ENCODE measurements at regions not wholly inside any gene's neighbourhood (a gene's known extent, or its start where the extent isn't known, plus 50 kb on each side); places are given as distances from the start of the nearest gene placed in this dataset.

GRCh38 chr2:174664084-174664759 is 66.6 kb upstream of the WIPF1 start:
- Histone ChIP-seq H3K4me1 (peaks cover 4 to 78% (median 52%) of the 10 kb centered on the region in 9 donors), H3K27ac (peak overlapping the region in 3 of 10 donors; percentile 29 to 66 (median 35)), H3K36me3 (no peaks in the 10 kb centered on the region), H3K4me3 (no peak overlapping the region), H3K27me3 (no peaks in the 10 kb centered on the region), H3K9me3 (no peaks in the 10 kb centered on the region)
- ATAC-seq = peak in 1 of 8 donors; percentile 3
- intact Hi-C loops (cut with DNase I) = no loop called here
- WGBS, 2 donors = 82 to 95% methylated on average over 7 of the region's 7 CpGs
- peak in 1 of 2 donors; percentile 17 for DNase-seq
- TF ChIP-seq, protein P1, sequence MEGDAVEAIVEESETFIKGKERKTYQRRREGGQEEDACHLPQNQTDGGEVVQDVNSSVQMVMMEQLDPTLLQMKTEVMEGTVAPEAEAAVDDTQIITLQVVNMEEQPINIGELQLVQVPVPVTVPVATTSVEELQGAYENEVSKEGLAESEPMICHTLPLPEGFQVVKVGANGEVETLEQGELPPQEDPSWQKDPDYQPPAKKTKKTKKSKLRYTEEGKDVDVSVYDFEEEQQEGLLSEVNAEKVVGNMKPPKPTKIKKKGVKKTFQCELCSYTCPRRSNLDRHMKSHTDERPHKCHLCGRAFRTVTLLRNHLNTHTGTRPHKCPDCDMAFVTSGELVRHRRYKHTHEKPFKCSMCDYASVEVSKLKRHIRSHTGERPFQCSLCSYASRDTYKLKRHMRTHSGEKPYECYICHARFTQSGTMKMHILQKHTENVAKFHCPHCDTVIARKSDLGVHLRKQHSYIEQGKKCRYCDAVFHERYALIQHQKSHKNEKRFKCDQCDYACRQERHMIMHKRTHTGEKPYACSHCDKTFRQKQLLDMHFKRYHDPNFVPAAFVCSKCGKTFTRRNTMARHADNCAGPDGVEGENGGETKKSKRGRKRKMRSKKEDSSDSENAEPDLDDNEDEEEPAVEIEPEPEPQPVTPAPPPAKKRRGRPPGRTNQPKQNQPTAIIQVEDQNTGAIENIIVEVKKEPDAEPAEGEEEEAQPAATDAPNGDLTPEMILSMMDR (IDR thresholded peaks at IDR 0.05) = no peak

DNA sequence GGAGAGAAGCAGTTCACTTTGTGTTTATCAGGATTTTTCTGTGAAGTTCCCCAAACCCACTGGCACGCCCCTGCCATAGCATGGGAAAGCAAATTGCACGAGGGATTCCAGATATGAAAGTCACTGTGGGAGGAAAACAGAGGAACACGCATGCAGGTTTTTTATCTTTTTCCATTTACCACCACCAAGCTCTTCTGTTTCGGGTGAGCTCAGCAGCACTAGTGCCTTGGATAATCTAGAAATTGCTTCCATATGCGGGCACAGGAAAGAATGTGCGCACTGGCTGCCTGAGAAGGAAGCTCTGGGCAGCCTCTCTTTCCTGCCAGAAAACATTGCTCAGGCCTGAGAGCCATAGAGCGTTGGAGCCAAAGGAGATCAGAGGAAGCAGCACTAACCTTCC is 65.9 kb upstream of the WIPF1 start:
- ATAC-seq = peak in 6 of 8 donors; percentile 15 to 47 (median 19)
- H3K4me3 ChIP-seq = no peak overlapping the region
- intact Hi-C loops (cut with DNase I) = no loop called here
- no peak for DNase-seq
- no peaks in the 10 kb centered on the region for H3K9me3 ChIP-seq
- peak overlapping the region in 4 of 10 donors; percentile 35 to 66 (median 42) for H3K27ac ChIP-seq
- TF ChIP-seq, protein P1 (IDR thresholded peaks at IDR 0.05) = no peak
- peaks cover 4 to 78% (median 46%) of the 10 kb centered on the region in 9 donors for H3K4me1 ChIP-seq
- WGBS, 2 donors = 63 to 72% methylated on average over 7 of the region's 7 CpGs
- H3K36me3 ChIP-seq = no peaks in the 10 kb centered on the region
- no peaks in the 10 kb centered on the region for H3K27me3 ChIP-seq

GRCh38 chr2:174662859-174663258 is 65.3 kb upstream of the WIPF1 start:
- no peak for DNase-seq
- Histone ChIP-seq H3K9me3 (no peaks in the 10 kb centered on the region), H3K27ac (peak overlapping the region in 4 of 10 donors; percentile 29 to 66 (median 42)), H3K4me3 (no peak overlapping the region), H3K4me1 (peaks cover 4 to 71% (median 39%) of the 10 kb centered on the region in 9 donors), H3K27me3 (no peaks in the 10 kb centered on the region), H3K36me3 (no peaks in the 10 kb centered on the region)
- intact Hi-C loops (cut with DNase I) = no loop called here
- TF ChIP-seq, protein P1 (IDR thresholded peaks at IDR 0.05) = no peak
- no peak for ATAC-seq
- 83 to 87% methylated on average over 3 of the region's 3 CpGs for WGBS, 2 donors

DNA sequence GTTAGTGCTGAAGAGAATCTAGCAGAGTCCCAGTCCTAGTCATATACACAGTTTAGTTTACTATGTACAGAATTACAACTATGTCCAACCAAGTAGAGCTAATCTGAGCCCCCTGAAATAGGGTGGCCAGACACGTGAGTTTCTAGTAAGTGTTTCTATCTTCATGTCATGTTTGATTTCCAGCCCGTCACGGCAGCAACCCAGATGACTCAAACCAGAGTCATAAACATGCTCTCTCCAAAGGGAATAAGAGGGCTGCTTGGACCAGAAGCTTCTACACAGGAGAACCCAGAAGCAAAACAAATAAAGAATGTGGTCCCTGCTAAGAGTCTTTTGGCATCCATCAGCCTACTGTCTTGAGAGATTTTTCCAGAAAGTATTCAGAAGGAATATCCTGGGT is 64.9 kb upstream of the WIPF1 start:
- no peaks in the 10 kb centered on the region for H3K9me3 ChIP-seq
- peak overlapping the region in 3 of 10 donors; percentile 29 to 66 (median 46) for H3K27ac ChIP-seq
- H3K4me1 ChIP-seq = peaks cover 1 to 67% (median 35%) of the 10 kb centered on the region in 9 donors
- H3K4me3 ChIP-seq = no peak overlapping the region
- DNase-seq (no peak), ATAC-seq (peak in 3 of 8 donors; percentile 31 to 55 (median 47))
- H3K36me3 ChIP-seq = peaks cover 0 to 2% (median 0%) of the 10 kb centered on the region in 9 donors
- WGBS, 2 donors = 43 to 47% methylated on average over 3 of the region's 3 CpGs
- TF ChIP-seq, protein P1 (IDR thresholded peaks at IDR 0.05) = no peak
- intact Hi-C loops (cut with DNase I) = no loop called here
- H3K27me3 ChIP-seq = no peaks in the 10 kb centered on the region

All from heart right ventricle (tissue), 16 donors.